ENCODE measurements at regions not wholly inside any gene's neighbourhood (a gene's known extent, or its start where the extent isn't known, plus 50 kb on each side); places are given as distances from the start of the nearest gene placed in this dataset.

GRCh38 chr3:41095702-41096101 lies 103.6 kb upstream of the CTNNB1 start:
- DNase-seq: no peak

GRCh38 chr3:41097896-41098496 lies 101.3 kb upstream of the CTNNB1 start:
- no peak for DNase-seq

- DNase-seq: no peak
Measured at GRCh38 chr3:41101231-41101630, 98.1 kb upstream of the CTNNB1 start.

- DNase-seq: no peak
Measured at GRCh38 chr3:41102053-41102556, 97.2 kb upstream of the CTNNB1 start.

- DNase-seq: no peak
Measured at GRCh38 chr3:41102750-41103149, 96.6 kb upstream of the CTNNB1 start.

- no peak for DNase-seq
Measured at GRCh38 chr3:41103200-41103599, 96.1 kb upstream of the CTNNB1 start.

GRCh38 chr3:41104147-41104546 lies 95.2 kb upstream of the CTNNB1 start:
- no peak for DNase-seq

GRCh38 chr3:41106691-41107090 lies 92.6 kb upstream of the CTNNB1 start:
- no peak for DNase-seq

- no peak for DNase-seq
Measured at GRCh38 chr3:41111011-41111410, 88.3 kb upstream of the CTNNB1 start.

- no peak for DNase-seq
Measured at GRCh38 chr3:41112466-41112865, 86.8 kb upstream of the CTNNB1 start.

- no peak for DNase-seq
Measured at GRCh38 chr3:41115069-41115468, 84.2 kb upstream of the CTNNB1 start.

GRCh38 chr3:41116851-41117250 lies 82.5 kb upstream of the CTNNB1 start:
- no peak for DNase-seq

GRCh38 chr3:41117398-41117870 lies 81.9 kb upstream of the CTNNB1 start:
- peak in 54 of 56 donors; percentile 6 to 90 (median 52) for DNase-seq

- no peak for DNase-seq
Measured at GRCh38 chr3:41118461-41119390, 80.6 kb upstream of the CTNNB1 start.

GRCh38 chr3:41120460-41120859 lies 78.8 kb upstream of the CTNNB1 start:
- DNase-seq: peak in 6 of 56 donors; percentile 1 to 13 (median 6)

GRCh38 chr3:41125258-41125657 lies 74.0 kb upstream of the CTNNB1 start:
- DNase-seq: no peak

GRCh38 chr3:41126472-41126871 lies 72.8 kb upstream of the CTNNB1 start:
- no peak for DNase-seq

- DNase-seq: no peak
Measured at GRCh38 chr3:41126961-41127360, 72.3 kb upstream of the CTNNB1 start.

GRCh38 chr3:41127414-41127813 lies 71.9 kb upstream of the CTNNB1 start:
- DNase-seq: no peak

- DNase-seq: no peak
Measured at GRCh38 chr3:41129731-41130130, 69.6 kb upstream of the CTNNB1 start.

GRCh38 chr3:41131224-41131623 lies 68.1 kb upstream of the CTNNB1 start:
- DNase-seq: no peak

GRCh38 chr3:41137686-41138111 lies 61.6 kb upstream of the CTNNB1 start:
- no peak for DNase-seq
